A673 (cell line): ENCODE measurements at regions not wholly inside any gene's neighbourhood (a gene's known extent, or its start where the extent isn't known, plus 50 kb on each side); places are given as distances from the start of the nearest gene placed in this dataset.

Source experiments
- BruUV-seq: library from RNA; stranded (reverse); fragments of 400-500 nt; replicated peaks from 2 replicates; lab custom pipeline; 2021; lab: Mats Ljungman, UMichigan
- CTCF ChIA-PET: fragments of 300-600 bp; sonication (Branson Sonifier 250); formaldehyde crosslinking; loops from one replicate; lab custom pipeline; 2022; ENCODE audit warnings: antibody characterized with exemption; lab: Charles Lee
- POLR2A ChIA-PET: fragments of 300-600 bp; sonication (Branson Sonifier 250); formaldehyde crosslinking; loops from one replicate; lab custom pipeline; 2022; ENCODE audit warnings: antibody characterized with exemption; ENCODE audit not compliant: low non-redundant PET; lab: Charles Lee
- DNase-seq: peaks from one replicate; pipeline ENCODE4 v3.0.0-alpha.2; 2015; ENCODE audit warnings: low spot score
- H3K27ac ChIP-seq: fragments of 200-600 bp; sonication (generic); 2 replicates; pipeline ENCODE4 v1.5.1; 2016; ENCODE audit warnings: mixed run types, low read depth, mild to moderate bottlenecking, mixed read lengths, antibody characterized with exemption, low read length; ENCODE audit not compliant: poor library complexity, severe bottlenecking
- H3K27me3 ChIP-seq: fragments of 200-600 bp; sonication (generic); replicated peaks from 2 replicates; pipeline ENCODE4 v1.6.1; 2017; ENCODE audit warnings: mixed run types, low read depth, mild to moderate bottlenecking, mixed read lengths, antibody characterized with exemption, low read length; ENCODE audit not compliant: insufficient read depth, poor library complexity
- H3K36me3 ChIP-seq: fragments of 200-600 bp; sonication (generic); 2 replicates; pipeline ENCODE4 v1.6.1; 2016; ENCODE audit warnings: mixed run types, mild to moderate bottlenecking, mixed read lengths, antibody characterized with exemption, low read length; ENCODE audit not compliant: insufficient read depth, poor library complexity, severe bottlenecking
- H3K4me1 ChIP-seq: fragments of 200-600 bp; sonication (generic); 2 replicates; pipeline ENCODE4 v1.6.1; 2017; ENCODE audit warnings: mixed run types, mild to moderate bottlenecking, mixed read lengths, antibody characterized with exemption, low read length; ENCODE audit not compliant: insufficient read depth, poor library complexity, severe bottlenecking
- H3K4me3 ChIP-seq: fragments of 200-600 bp; sonication (generic); 2 replicates; pipeline ENCODE4 v1.5.1; 2016; ENCODE audit warnings: low read depth, mixed run types, mild to moderate bottlenecking, mixed read lengths, low read length; ENCODE audit not compliant: poor library complexity, severe bottlenecking
- H3K9me3 ChIP-seq: fragments of 200-600 bp; sonication (generic); 2 replicates; pipeline ENCODE4 v1.6.1; 2016; ENCODE audit warnings: mixed run types, low read depth, mild to moderate bottlenecking, mixed read lengths, antibody characterized with exemption, low read length; ENCODE audit not compliant: poor library complexity, severe bottlenecking
- CTCF ChIP-seq: fragments of 300-800, 200-600 bp; sonication (generic); conservative IDR thresholded peaks from 2 replicates; pipeline ENCODE4 v1.5.1; 2017; ENCODE audit warnings: low read depth, mild to moderate bottlenecking, antibody characterized with exemption, low read length, moderate library complexity, mixed read lengths
- EZH2 ChIP-seq: fragments of 200-600 bp; sonication (generic); IDR thresholded peaks from 2 replicates; pipeline ENCODE4 v1.6.1; 2017; ENCODE audit warnings: borderline replicate concordance, low read depth, mild to moderate bottlenecking, mixed read lengths, antibody characterized with exemption, low read length; ENCODE audit not compliant: poor library complexity, severe bottlenecking
- intact Hi-C: fragments of 100-400 bp; cut with micrococcal nuclease; formaldehyde crosslinking; loops from one replicate; pipeline ENCODE4 v1.10.0; 2022; ENCODE audit not compliant: unreplicated experiment

GRCh38 chr1:78367700-78368099, 123.1 kb upstream of the PTGFR start:
- POLR2A ChIA-PET = no interaction called here
- Histone ChIP-seq H3K27me3 (no peaks in the 10 kb centered on the region), H3K27ac (no peak overlapping the region), H3K4me3 (no peak overlapping the region), H3K9me3 (no peaks in the 10 kb centered on the region), H3K36me3 (no peaks in the 10 kb centered on the region), H3K4me1 (no peaks in the 10 kb centered on the region)
- no peak for DNase-seq
- CTCF ChIA-PET = no interaction called here
- intact Hi-C loops = no loop called here
- TF ChIP-seq EZH2 = no peak
- TF ChIP-seq CTCF = no peak
- no TSS peak for BruUV-seq

- Histone ChIP-seq H3K9me3 (no peaks in the 10 kb centered on the region), H3K4me3 (no peak overlapping the region), H3K27ac (no peak overlapping the region), H3K4me1 (peaks cover 4% of the 10 kb centered on the region), H3K36me3 (no peaks in the 10 kb centered on the region), H3K27me3 (no peaks in the 10 kb centered on the region)
- DNase-seq = no peak
- no TSS peak for BruUV-seq
- CTCF ChIA-PET = no interaction called here
- intact Hi-C loops = no loop called here
- POLR2A ChIA-PET = no interaction called here
- no peak for TF ChIP-seq EZH2
- no peak for TF ChIP-seq CTCF
These were observed 121.2 kb upstream of the PTGFR start for GRCh38 chr1:78369546-78369945.

- H3K36me3 ChIP-seq = no peaks in the 10 kb centered on the region
- no peak for DNase-seq
- CTCF ChIA-PET = no interaction called here
- intact Hi-C loops = no loop called here
- no peak overlapping the region for H3K27ac ChIP-seq
- H3K4me3 ChIP-seq = no peak overlapping the region
- POLR2A ChIA-PET = no interaction called here
- no peaks in the 10 kb centered on the region for H3K9me3 ChIP-seq
- TF ChIP-seq EZH2 = no peak
- TF ChIP-seq CTCF = no peak
- no peaks in the 10 kb centered on the region for H3K27me3 ChIP-seq
- BruUV-seq = no TSS peak
- peaks cover 4% of the 10 kb centered on the region for H3K4me1 ChIP-seq
These were observed 120.4 kb upstream of the PTGFR start for GRCh38 chr1:78370356-78370755.
